ENCODE measurements at regions not wholly inside any gene's neighbourhood (a gene's known extent, or its start where the extent isn't known, plus 50 kb on each side); places are given as distances from the start of the nearest gene placed in this dataset.

- no peak overlapping the region for H3K27ac ChIP-seq
- DNase-seq: no peak
- no peak for ATAC-seq
- intact Hi-C loops (cut with DNase I): no loop called here
- H3K4me1 ChIP-seq: no peaks in the 10 kb centered on the region
- no peaks in the 10 kb centered on the region for H3K27me3 ChIP-seq
- no peaks in the 10 kb centered on the region for H3K36me3 ChIP-seq
- H3K4me3 ChIP-seq: no peak overlapping the region
- peaks cover 0 to 5% (median 0%) of the 10 kb centered on the region in 11 donors for H3K9me3 ChIP-seq
- no peak for TF ChIP-seq CTCF (IDR thresholded peaks at IDR 0.05)
These were observed 280.8 kb upstream of the MARCKS start for GRCh38 chr6:113576310-113576709.

- Histone ChIP-seq H3K4me1 (no peaks in the 10 kb centered on the region), H3K9me3 (peaks cover 0 to 5% (median 0%) of the 10 kb centered on the region in 11 donors), H3K27ac (no peak overlapping the region), H3K27me3 (no peaks in the 10 kb centered on the region), H3K36me3 (no peaks in the 10 kb centered on the region), H3K4me3 (no peak overlapping the region)
- ATAC-seq: no peak
- TF ChIP-seq CTCF (IDR thresholded peaks at IDR 0.05): no peak
- 92 to 95% methylated on average over 3 of the region's 3 CpGs for WGBS, 2 donors
- no peak for DNase-seq
- intact Hi-C loops (cut with DNase I): no loop called here
These were observed 278.5 kb upstream of the MARCKS start for GRCh38 chr6:113578691-113579090.

GRCh38 chr6:113584767-113585166 is 272.4 kb upstream of the MARCKS start:
- intact Hi-C loops (cut with DNase I): no loop called here
- Histone ChIP-seq H3K27ac (no peak overlapping the region), H3K9me3 (no peaks in the 10 kb centered on the region), H3K4me3 (no peak overlapping the region), H3K4me1 (no peaks in the 10 kb centered on the region), H3K27me3 (no peaks in the 10 kb centered on the region), H3K36me3 (no peaks in the 10 kb centered on the region)
- ATAC-seq: no peak
- TF ChIP-seq CTCF (IDR thresholded peaks at IDR 0.05): no peak
- WGBS, 2 donors: 91 to 97% methylated on average over 4 of the region's 4 CpGs
- no peak for DNase-seq

- intact Hi-C loops (cut with DNase I): no loop called here
- no peak for TF ChIP-seq CTCF (IDR thresholded peaks at IDR 0.05)
- H3K27ac ChIP-seq: no peak overlapping the region
- no peaks in the 10 kb centered on the region for H3K4me1 ChIP-seq
- no peaks in the 10 kb centered on the region for H3K9me3 ChIP-seq
- H3K36me3 ChIP-seq: no peaks in the 10 kb centered on the region
- no peak for ATAC-seq
- no peak for DNase-seq
- 93 to 94% methylated on average over 2 of the region's 2 CpGs for WGBS, 2 donors
- no peaks in the 10 kb centered on the region for H3K27me3 ChIP-seq
- no peak overlapping the region for H3K4me3 ChIP-seq
These were observed 271.9 kb upstream of the MARCKS start for GRCh38 chr6:113585246-113585645.
